ENCODE measurements at regions not wholly inside any gene's neighbourhood (a gene's known extent, or its start where the extent isn't known, plus 50 kb on each side); places are given as distances from the start of the nearest gene placed in this dataset.

- Histone ChIP-seq H3K4me3 (ENCODE audit: low read length in 2 of 2) (no peak overlapping the region), H3K27ac (ENCODE audit: low read depth in 2 of 2, low read length in 2 of 2) (no peak overlapping the region)
Observed at GRCh38 chr5:168039039-168039438, 252.4 kb upstream of the WWC1 start.

GRCh38 chr5:168039566-168040248 lies 251.7 kb upstream of the WWC1 start:
- no peaks in the 10 kb centered on the region for H3K9me3 ChIP-seq (ENCODE audit: control insufficient read depth in 2 of 2, low read length in 2 of 2)
- peaks cover 0 to 5% of the 10 kb centered on the region in 2 donors for H3K27me3 ChIP-seq (ENCODE audit: control insufficient read depth in 2 of 2, insufficient read depth in 2 of 2, low read length in 2 of 2)
- no peak overlapping the region for H3K9ac ChIP-seq (ENCODE audit: low read depth in 1 of 2, low read length in 2 of 2)
- no peaks in the 10 kb centered on the region for H3K4me1 ChIP-seq (ENCODE audit: control insufficient read depth in 2 of 2, insufficient read depth in 2 of 2, low read length in 2 of 2)
- H3K36me3 ChIP-seq (ENCODE audit: control insufficient read depth in 2 of 2, insufficient read depth in 2 of 2, low read length in 2 of 2): no peaks in the 10 kb centered on the region
- H3K27ac ChIP-seq (ENCODE audit: low read depth in 2 of 2, low read length in 2 of 2): no peak overlapping the region
- no peak overlapping the region for H3K4me3 ChIP-seq (ENCODE audit: low read length in 2 of 2)

More at GRCh38 chr5:168039039-168039438, 252.4 kb upstream of the WWC1 start:
- H3K27me3 ChIP-seq (ENCODE audit: control insufficient read depth in 2 of 2, insufficient read depth in 2 of 2, low read length in 2 of 2): peaks cover 0 to 5% of the 10 kb centered on the region in 2 donors
- H3K36me3 ChIP-seq (ENCODE audit: control insufficient read depth in 2 of 2, insufficient read depth in 2 of 2, low read length in 2 of 2): no peaks in the 10 kb centered on the region
- H3K9me3 ChIP-seq (ENCODE audit: control insufficient read depth in 2 of 2, low read length in 2 of 2): no peaks in the 10 kb centered on the region
- no peaks in the 10 kb centered on the region for H3K4me1 ChIP-seq (ENCODE audit: control insufficient read depth in 2 of 2, insufficient read depth in 2 of 2, low read length in 2 of 2)
- no peak overlapping the region for H3K9ac ChIP-seq (ENCODE audit: low read depth in 1 of 2, low read length in 2 of 2)

- no peaks in the 10 kb centered on the region for H3K9me3 ChIP-seq (ENCODE audit: control insufficient read depth in 2 of 2, low read length in 2 of 2)
- H3K4me3 ChIP-seq (ENCODE audit: low read length in 2 of 2): no peak overlapping the region
- H3K27me3 ChIP-seq (ENCODE audit: control insufficient read depth in 2 of 2, insufficient read depth in 2 of 2, low read length in 2 of 2): peaks cover 0 to 5% of the 10 kb centered on the region in 2 donors
- H3K9ac ChIP-seq (ENCODE audit: low read depth in 1 of 2, low read length in 2 of 2): no peak overlapping the region
- no peaks in the 10 kb centered on the region for H3K36me3 ChIP-seq (ENCODE audit: control insufficient read depth in 2 of 2, insufficient read depth in 2 of 2, low read length in 2 of 2)
- no peak overlapping the region for H3K27ac ChIP-seq (ENCODE audit: low read depth in 2 of 2, low read length in 2 of 2)
- H3K4me1 ChIP-seq (ENCODE audit: control insufficient read depth in 2 of 2, insufficient read depth in 2 of 2, low read length in 2 of 2): no peaks in the 10 kb centered on the region
Observed at GRCh38 chr5:168041583-168041982, 249.9 kb upstream of the WWC1 start.

GRCh38 chr5:168042284-168043068 lies 249.0 kb upstream of the WWC1 start:
- Histone ChIP-seq H3K4me3 (ENCODE audit: low read length in 2 of 2) (no peak overlapping the region), H3K4me1 (ENCODE audit: control insufficient read depth in 2 of 2, insufficient read depth in 2 of 2, low read length in 2 of 2) (no peaks in the 10 kb centered on the region), H3K27me3 (ENCODE audit: control insufficient read depth in 2 of 2, insufficient read depth in 2 of 2, low read length in 2 of 2) (peaks cover 0 to 5% of the 10 kb centered on the region in 2 donors), H3K36me3 (ENCODE audit: control insufficient read depth in 2 of 2, insufficient read depth in 2 of 2, low read length in 2 of 2) (no peaks in the 10 kb centered on the region), H3K27ac (ENCODE audit: low read depth in 2 of 2, low read length in 2 of 2) (no peak overlapping the region), H3K9ac (ENCODE audit: low read depth in 1 of 2, low read length in 2 of 2) (no peak overlapping the region), H3K9me3 (ENCODE audit: control insufficient read depth in 2 of 2, low read length in 2 of 2) (no peaks in the 10 kb centered on the region)

- Histone ChIP-seq H3K27ac (ENCODE audit: low read depth in 2 of 2, low read length in 2 of 2) (no peak overlapping the region), H3K4me3 (ENCODE audit: low read length in 2 of 2) (no peak overlapping the region), H3K9me3 (ENCODE audit: control insufficient read depth in 2 of 2, low read length in 2 of 2) (no peaks in the 10 kb centered on the region), H3K27me3 (ENCODE audit: control insufficient read depth in 2 of 2, insufficient read depth in 2 of 2, low read length in 2 of 2) (no peaks in the 10 kb centered on the region), H3K4me1 (ENCODE audit: control insufficient read depth in 2 of 2, insufficient read depth in 2 of 2, low read length in 2 of 2) (no peaks in the 10 kb centered on the region), H3K36me3 (ENCODE audit: control insufficient read depth in 2 of 2, insufficient read depth in 2 of 2, low read length in 2 of 2) (no peaks in the 10 kb centered on the region), H3K9ac (ENCODE audit: low read depth in 1 of 2, low read length in 2 of 2) (no peak overlapping the region)
Observed at GRCh38 chr5:168046163-168046562, 245.3 kb upstream of the WWC1 start.

GRCh38 chr5:168047043-168047668 lies 244.3 kb upstream of the WWC1 start:
- Histone ChIP-seq H3K36me3 (ENCODE audit: control insufficient read depth in 2 of 2, insufficient read depth in 2 of 2, low read length in 2 of 2) (no peaks in the 10 kb centered on the region), H3K9me3 (ENCODE audit: control insufficient read depth in 2 of 2, low read length in 2 of 2) (no peaks in the 10 kb centered on the region), H3K27ac (ENCODE audit: low read depth in 2 of 2, low read length in 2 of 2) (no peak overlapping the region), H3K27me3 (ENCODE audit: control insufficient read depth in 2 of 2, insufficient read depth in 2 of 2, low read length in 2 of 2) (no peaks in the 10 kb centered on the region), H3K4me3 (ENCODE audit: low read length in 2 of 2) (no peak overlapping the region), H3K4me1 (ENCODE audit: control insufficient read depth in 2 of 2, insufficient read depth in 2 of 2, low read length in 2 of 2) (no peaks in the 10 kb centered on the region), H3K9ac (ENCODE audit: low read depth in 1 of 2, low read length in 2 of 2) (no peak overlapping the region)

- Histone ChIP-seq H3K27ac (ENCODE audit: low read depth in 2 of 2, low read length in 2 of 2) (no peak overlapping the region), H3K27me3 (ENCODE audit: control insufficient read depth in 2 of 2, insufficient read depth in 2 of 2, low read length in 2 of 2) (no peaks in the 10 kb centered on the region), H3K9ac (ENCODE audit: low read depth in 1 of 2, low read length in 2 of 2) (no peak overlapping the region), H3K36me3 (ENCODE audit: control insufficient read depth in 2 of 2, insufficient read depth in 2 of 2, low read length in 2 of 2) (no peaks in the 10 kb centered on the region), H3K4me3 (ENCODE audit: low read length in 2 of 2) (no peak overlapping the region), H3K9me3 (ENCODE audit: control insufficient read depth in 2 of 2, low read length in 2 of 2) (no peaks in the 10 kb centered on the region), H3K4me1 (ENCODE audit: control insufficient read depth in 2 of 2, insufficient read depth in 2 of 2, low read length in 2 of 2) (no peaks in the 10 kb centered on the region)
Observed at GRCh38 chr5:168047669-168048111, 243.8 kb upstream of the WWC1 start.

GRCh38 chr5:168048486-168048885 lies 243.0 kb upstream of the WWC1 start:
- H3K9me3 ChIP-seq (ENCODE audit: control insufficient read depth in 2 of 2, low read length in 2 of 2): no peaks in the 10 kb centered on the region
- no peaks in the 10 kb centered on the region for H3K27me3 ChIP-seq (ENCODE audit: control insufficient read depth in 2 of 2, insufficient read depth in 2 of 2, low read length in 2 of 2)
- no peaks in the 10 kb centered on the region for H3K36me3 ChIP-seq (ENCODE audit: control insufficient read depth in 2 of 2, insufficient read depth in 2 of 2, low read length in 2 of 2)
- no peaks in the 10 kb centered on the region for H3K4me1 ChIP-seq (ENCODE audit: control insufficient read depth in 2 of 2, insufficient read depth in 2 of 2, low read length in 2 of 2)
- H3K9ac ChIP-seq (ENCODE audit: low read depth in 1 of 2, low read length in 2 of 2): no peak overlapping the region
- H3K4me3 ChIP-seq (ENCODE audit: low read length in 2 of 2): no peak overlapping the region
- H3K27ac ChIP-seq (ENCODE audit: low read depth in 2 of 2, low read length in 2 of 2): no peak overlapping the region

GRCh38 chr5:168052686-168053085 lies 238.8 kb upstream of the WWC1 start:
- no peaks in the 10 kb centered on the region for H3K27me3 ChIP-seq (ENCODE audit: control insufficient read depth in 2 of 2, insufficient read depth in 2 of 2, low read length in 2 of 2)

GRCh38 chr5:168054091-168054490 lies 237.4 kb upstream of the WWC1 start:
- H3K9me3 ChIP-seq (ENCODE audit: control insufficient read depth in 2 of 2, low read length in 2 of 2): no peaks in the 10 kb centered on the region
- H3K4me1 ChIP-seq (ENCODE audit: control insufficient read depth in 2 of 2, insufficient read depth in 2 of 2, low read length in 2 of 2): no peaks in the 10 kb centered on the region
- H3K27ac ChIP-seq (ENCODE audit: low read depth in 2 of 2, low read length in 2 of 2): no peak overlapping the region
- H3K27me3 ChIP-seq (ENCODE audit: control insufficient read depth in 2 of 2, insufficient read depth in 2 of 2, low read length in 2 of 2): no peaks in the 10 kb centered on the region
- H3K36me3 ChIP-seq (ENCODE audit: control insufficient read depth in 2 of 2, insufficient read depth in 2 of 2, low read length in 2 of 2): no peaks in the 10 kb centered on the region
- H3K4me3 ChIP-seq (ENCODE audit: low read length in 2 of 2): no peak overlapping the region
- H3K9ac ChIP-seq (ENCODE audit: low read depth in 1 of 2, low read length in 2 of 2): no peak overlapping the region

More at GRCh38 chr5:168052686-168053085, 238.8 kb upstream of the WWC1 start:
- H3K4me1 ChIP-seq (ENCODE audit: control insufficient read depth in 2 of 2, insufficient read depth in 2 of 2, low read length in 2 of 2): no peaks in the 10 kb centered on the region
- no peak overlapping the region for H3K27ac ChIP-seq (ENCODE audit: low read depth in 2 of 2, low read length in 2 of 2)
- H3K9me3 ChIP-seq (ENCODE audit: control insufficient read depth in 2 of 2, low read length in 2 of 2): no peaks in the 10 kb centered on the region
- no peaks in the 10 kb centered on the region for H3K36me3 ChIP-seq (ENCODE audit: control insufficient read depth in 2 of 2, insufficient read depth in 2 of 2, low read length in 2 of 2)
- H3K9ac ChIP-seq (ENCODE audit: low read depth in 1 of 2, low read length in 2 of 2): no peak overlapping the region
- no peak overlapping the region for H3K4me3 ChIP-seq (ENCODE audit: low read length in 2 of 2)

All from mucosa of rectum (tissue), 2 donors.